Naive thymus-derived CD4-positive, alpha-beta T cell (primary cell): ENCODE measurements at regions not wholly inside any gene's neighbourhood (a gene's known extent, or its start where the extent isn't known, plus 50 kb on each side); places are given as distances from the start of the nearest gene placed in this dataset.

ENCODE experiments used
- ATAC-seq: fragments of 150-1000 bp; cut with Tn5 transposase; 2 replicates; pipeline ENCODE4 v1.10.0; 2021; ENCODE audit warnings: mild to moderate bottlenecking, moderate library complexity
- CTCF ChIA-PET: fragments of 350-600 bp; sonication (Branson Sonifier 250); formaldehyde crosslinking; loops from one replicate; lab custom pipeline; 2021; ENCODE audit warnings: antibody characterized with exemption; lab: Charles Lee
- POLR2A ChIA-PET: fragments of 350-600 bp; sonication (Branson Sonifier 250); formaldehyde crosslinking; loops from one replicate; lab custom pipeline; 2021; ENCODE audit warnings: antibody characterized with exemption, inconsistent platforms; lab: Charles Lee
- DNase-seq, 9 donors: peaks; one replicate each; pipeline versions ENCODE4 v3.0.0 to v3.0.0-alpha.2; 2020 to 2022; ENCODE audit warnings: mixed read lengths in 1 of 9
- H3K27ac ChIP-seq: one replicate; pipeline ENCODE4 v1.7.0; 2013; ENCODE audit warnings: mild to moderate bottlenecking, low read depth, low read length, moderate library complexity
- H3K27me3 ChIP-seq, 2 donors: one replicate each; pipeline ENCODE4 v1.7.0; 2013; ENCODE audit warnings: low read length in 2 of 2, mild to moderate bottlenecking in 2 of 2, moderate library complexity in 2 of 2; ENCODE audit not compliant: control insufficient read depth in 2 of 2, insufficient read depth in 2 of 2
- H3K36me3 ChIP-seq, 3 experiments: 1 replicate in 2 of 3; 2 replicates in 1 of 3; pipeline ENCODE4 v1.7.0; 2013; ENCODE audit warnings: low read length in 3 of 3, mild to moderate bottlenecking in 3 of 3, moderate library complexity in 1 of 3; ENCODE audit not compliant: insufficient read depth in 3 of 3, control insufficient read depth in 2 of 3
- H3K4me1 ChIP-seq, 2 donors: one replicate each; pipeline ENCODE4 v1.7.0; 2013; ENCODE audit warnings: low read length in 2 of 2, mild to moderate bottlenecking in 2 of 2, moderate library complexity in 1 of 2; ENCODE audit not compliant: control insufficient read depth in 2 of 2, insufficient read depth in 2 of 2
- H3K4me3 ChIP-seq: 2 replicates; pipeline ENCODE4 v1.7.0; 2013; ENCODE audit warnings: mild to moderate bottlenecking, low read length
- H3K9me3 ChIP-seq, 3 experiments: 1 replicate in 2 of 3; 2 replicates in 1 of 3; pipeline ENCODE4 v1.7.0; 2013; ENCODE audit warnings: low read length in 3 of 3; ENCODE audit not compliant: control insufficient read depth in 2 of 3
- H3K27ac Mint-ChIP-seq, 9 donors: one replicate each; pipeline ENCODE4 v1.8.0; 2020 to 2022; ENCODE audit warnings: mixed read lengths in 9 of 9, mild to moderate bottlenecking in 8 of 9, moderate library complexity in 5 of 9, inconsistent platforms in 2 of 9
- H3K27me3 Mint-ChIP-seq, 5 donors: one replicate each; pipeline ENCODE4 v1.8.0; 2021 to 2022; ENCODE audit warnings: mixed read lengths in 5 of 5, mild to moderate bottlenecking in 1 of 5
- H3K36me3 Mint-ChIP-seq, 5 donors: one replicate each; pipeline ENCODE4 v1.8.0; 2020 to 2022; ENCODE audit warnings: mixed read lengths in 5 of 5, mild to moderate bottlenecking in 3 of 5, inconsistent platforms in 1 of 5
- H3K4me1 Mint-ChIP-seq, 7 donors: one replicate each; pipeline ENCODE4 v1.8.0; 2020 to 2022; ENCODE audit warnings: mixed read lengths in 7 of 7, mild to moderate bottlenecking in 3 of 7, inconsistent platforms in 1 of 7
- H3K4me3 Mint-ChIP-seq, 10 donors: one replicate each; pipeline ENCODE4 v1.8.0; 2020 to 2022; ENCODE audit warnings: mild to moderate bottlenecking in 10 of 10, mixed read lengths in 10 of 10, moderate library complexity in 6 of 10, inconsistent platforms in 2 of 10
- H3K9me3 Mint-ChIP-seq, 11 donors: one replicate each; pipeline ENCODE4 v1.8.0; 2020 to 2022; ENCODE audit warnings: mixed read lengths in 11 of 11, mild to moderate bottlenecking in 4 of 11, inconsistent platforms in 1 of 11, moderate library complexity in 1 of 11
- intact Hi-C, 2 donors: fragments of 100-400 bp; cut with micrococcal nuclease; formaldehyde crosslinking; loops; one replicate each; pipeline ENCODE4 v1.15.1; 2023

GRCh38 chr2:194938066-194938465 lies 719.0 kb upstream of the SLC39A10 start:
- no peaks in the 10 kb centered on the region for H3K36me3 Mint-ChIP-seq
- DNase-seq, result no peak
- CTCF ChIA-PET, result no interaction called here
- no peak overlapping the region for H3K4me3 Mint-ChIP-seq
- no peaks in the 10 kb centered on the region for H3K9me3 ChIP-seq
- H3K4me1 Mint-ChIP-seq, result peaks cover 0 to 2% (median 0%) of the 10 kb centered on the region in 7 donors
- no peak for ATAC-seq
- no peaks in the 10 kb centered on the region for H3K36me3 ChIP-seq
- no peaks in the 10 kb centered on the region for H3K4me1 ChIP-seq
- POLR2A ChIA-PET, result no interaction called here
- peaks cover 0 to 17% (median 3%) of the 10 kb centered on the region in 11 donors for H3K9me3 Mint-ChIP-seq
- H3K27me3 Mint-ChIP-seq, result no peaks in the 10 kb centered on the region
- no peaks in the 10 kb centered on the region for H3K27me3 ChIP-seq
- H3K4me3 ChIP-seq, result no peak overlapping the region
- H3K27ac Mint-ChIP-seq, result no peak overlapping the region
- H3K27ac ChIP-seq, result no peak overlapping the region
- intact Hi-C loops, result no loop called here

GRCh38 chr2:194927489-194927888 lies 729.5 kb upstream of the SLC39A10 start:
- Mint-ChIP-seq H3K4me1 (no peaks in the 10 kb centered on the region), H3K27me3 (no peaks in the 10 kb centered on the region), H3K9me3 (no peaks in the 10 kb centered on the region), H3K27ac (no peak overlapping the region), H3K36me3 (no peaks in the 10 kb centered on the region), H3K4me3 (no peak overlapping the region)
- no peak overlapping the region for H3K27ac ChIP-seq
- no peaks in the 10 kb centered on the region for H3K36me3 ChIP-seq
- no peak overlapping the region for H3K4me3 ChIP-seq
- intact Hi-C loops, result no loop called here
- POLR2A ChIA-PET, result no interaction called here
- no peaks in the 10 kb centered on the region for H3K27me3 ChIP-seq
- ATAC-seq (no peak), DNase-seq (no peak)
- no peaks in the 10 kb centered on the region for H3K9me3 ChIP-seq
- no peaks in the 10 kb centered on the region for H3K4me1 ChIP-seq
- CTCF ChIA-PET, result no interaction called here

GRCh38 chr2:194926873-194927272 lies 730.2 kb upstream of the SLC39A10 start:
- Mint-ChIP-seq H3K9me3 (no peaks in the 10 kb centered on the region), H3K27ac (no peak overlapping the region), H3K27me3 (no peaks in the 10 kb centered on the region), H3K4me1 (no peaks in the 10 kb centered on the region), H3K4me3 (no peak overlapping the region), H3K36me3 (no peaks in the 10 kb centered on the region)
- H3K36me3 ChIP-seq, result no peaks in the 10 kb centered on the region
- CTCF ChIA-PET, result no interaction called here
- no peak overlapping the region for H3K4me3 ChIP-seq
- H3K27ac ChIP-seq, result no peak overlapping the region
- H3K4me1 ChIP-seq, result no peaks in the 10 kb centered on the region
- intact Hi-C loops, result no loop called here
- ATAC-seq (no peak), DNase-seq (no peak)
- no peaks in the 10 kb centered on the region for H3K9me3 ChIP-seq
- H3K27me3 ChIP-seq, result no peaks in the 10 kb centered on the region
- POLR2A ChIA-PET, result no interaction called here

- H3K9me3 Mint-ChIP-seq, result no peaks in the 10 kb centered on the region
- no peaks in the 10 kb centered on the region for H3K36me3 Mint-ChIP-seq
- DNase-seq, result no peak
- no peak overlapping the region for H3K27ac ChIP-seq
- no peak overlapping the region for H3K4me3 ChIP-seq
- no peaks in the 10 kb centered on the region for H3K9me3 ChIP-seq
- no peaks in the 10 kb centered on the region for H3K4me1 Mint-ChIP-seq
- no peaks in the 10 kb centered on the region for H3K27me3 ChIP-seq
- H3K4me3 Mint-ChIP-seq, result no peak overlapping the region
- POLR2A ChIA-PET, result no interaction called here
- no peaks in the 10 kb centered on the region for H3K27me3 Mint-ChIP-seq
- CTCF ChIA-PET, result no interaction called here
- ATAC-seq, result no peak
- no peaks in the 10 kb centered on the region for H3K36me3 ChIP-seq
- no peak overlapping the region for H3K27ac Mint-ChIP-seq
- H3K4me1 ChIP-seq, result no peaks in the 10 kb centered on the region
- intact Hi-C loops, result no loop called here
These were observed 731.3 kb upstream of the SLC39A10 start for GRCh38 chr2:194925742-194926141.

GRCh38 chr2:194917519-194917918 lies 739.5 kb upstream of the SLC39A10 start:
- Mint-ChIP-seq H3K4me3 (no peak overlapping the region), H3K4me1 (no peaks in the 10 kb centered on the region), H3K27ac (no peak overlapping the region), H3K9me3 (no peaks in the 10 kb centered on the region), H3K27me3 (peaks cover 0 to 3% (median 0%) of the 10 kb centered on the region in 5 donors), H3K36me3 (no peaks in the 10 kb centered on the region)
- Histone ChIP-seq H3K4me1 (no peaks in the 10 kb centered on the region), H3K36me3 (no peaks in the 10 kb centered on the region), H3K4me3 (no peak overlapping the region), H3K27me3 (no peaks in the 10 kb centered on the region), H3K9me3 (no peaks in the 10 kb centered on the region), H3K27ac (no peak overlapping the region)
- no peak for DNase-seq
- CTCF ChIA-PET, result no interaction called here
- intact Hi-C loops, result no loop called here
- POLR2A ChIA-PET, result interaction anchor here (0.7 kb wide), 1 partner anchor 369 kb away, joined by 3 read pairs; no protein-coding TSS in a partner anchor
- ATAC-seq, result no peak

- ChIA-PET CTCF (no interaction called here), POLR2A (no interaction called here)
- Histone ChIP-seq H3K4me3 (no peak overlapping the region), H3K36me3 (no peaks in the 10 kb centered on the region), H3K9me3 (no peaks in the 10 kb centered on the region), H3K4me1 (no peaks in the 10 kb centered on the region), H3K27me3 (no peaks in the 10 kb centered on the region), H3K27ac (no peak overlapping the region)
- H3K36me3 Mint-ChIP-seq, result no peaks in the 10 kb centered on the region
- peaks cover 0 to 3% (median 0%) of the 10 kb centered on the region in 5 donors for H3K27me3 Mint-ChIP-seq
- intact Hi-C loops, result no loop called here
- H3K4me3 Mint-ChIP-seq, result no peak overlapping the region
- H3K9me3 Mint-ChIP-seq, result no peaks in the 10 kb centered on the region
- no peak for DNase-seq
- H3K4me1 Mint-ChIP-seq, result no peaks in the 10 kb centered on the region
- ATAC-seq, result no peak
- H3K27ac Mint-ChIP-seq, result no peak overlapping the region
These were observed 741.5 kb upstream of the SLC39A10 start for GRCh38 chr2:194915485-194915884.

GRCh38 chr2:194907569-194907968 lies 749.5 kb upstream of the SLC39A10 start:
- Mint-ChIP-seq H3K27ac (no peak overlapping the region), H3K27me3 (no peaks in the 10 kb centered on the region), H3K4me3 (no peak overlapping the region), H3K36me3 (no peaks in the 10 kb centered on the region), H3K4me1 (no peaks in the 10 kb centered on the region), H3K9me3 (peaks cover 0 to 5% (median 0%) of the 10 kb centered on the region in 11 donors)
- intact Hi-C loops, result no loop called here
- Histone ChIP-seq H3K27ac (no peak overlapping the region), H3K9me3 (no peaks in the 10 kb centered on the region), H3K4me1 (no peaks in the 10 kb centered on the region), H3K36me3 (no peaks in the 10 kb centered on the region), H3K4me3 (no peak overlapping the region), H3K27me3 (no peaks in the 10 kb centered on the region)
- DNase-seq (no peak), ATAC-seq (no peak)
- POLR2A ChIA-PET, result no interaction called here
- CTCF ChIA-PET, result no interaction called here
